GM12891 (cell line): ENCODE measurements at regions not wholly inside any gene's neighbourhood (a gene's known extent, or its start where the extent isn't known, plus 50 kb on each side); places are given as distances from the start of the nearest gene placed in this dataset.

Experiments used
- DNase-seq: peaks from one replicate; pipeline ENCODE4 v3.0.0; 2011; ENCODE audit warnings: low spot score; ENCODE audit not compliant: insufficient read length
- FAIRE-seq: peaks from 2 replicates; lab custom pipeline; 2011; peaks lifted over from hg19 to GRCh38; lab: Jason Lieb, UNC
- PAX5 ChIP-seq: IDR thresholded peaks from 2 replicates; pipeline ENCODE4 v1.6.1; 2011; ENCODE audit warnings: low read length, moderate library complexity, mild to moderate bottlenecking; ENCODE audit not compliant: insufficient read depth, severe bottlenecking
- POLR2A ChIP-seq: IDR thresholded peaks from 2 replicates; pipeline ENCODE4 v1.6.1; 2011; ENCODE audit warnings: low read depth, low read length, control low read depth
- POLR2AphosphoS5 ChIP-seq: IDR thresholded peaks from 2 replicates; pipeline ENCODE4 v1.6.1; 2011; ENCODE audit warnings: low read depth, low read length, control low read depth
- POU2F2 ChIP-seq: IDR thresholded peaks from 2 replicates; pipeline ENCODE4 v1.6.1; 2011; ENCODE audit warnings: low read depth, mild to moderate bottlenecking, control low read depth, low read length, moderate library complexity
- SPI1 ChIP-seq: IDR thresholded peaks from 2 replicates; pipeline ENCODE4 v1.6.1; 2011; ENCODE audit warnings: low read depth, low read length, control low read depth
- TAF1 ChIP-seq: IDR thresholded peaks from 2 replicates; pipeline ENCODE4 v1.6.1; 2011; ENCODE audit warnings: low read depth, low read length, control low read depth

- TF ChIP-seq POLR2AphosphoS5 (no peak), PAX5 (no peak), SPI1 (no peak), POU2F2 (no peak), POLR2A (no peak), TAF1 (no peak)
- DNase-seq (no peak), FAIRE-seq (no peak)
These were observed 202.9 kb downstream of the SPRY2 start for GRCh38 chr13:80137994-80138393.

GRCh38 chr13:80134346-80134745 lies 206.6 kb downstream of the SPRY2 start:
- no peak for TF ChIP-seq POU2F2
- no peak for TF ChIP-seq POLR2AphosphoS5
- no peak for TF ChIP-seq PAX5
- TF ChIP-seq TAF1: no peak
- no peak for TF ChIP-seq SPI1
- no peak for TF ChIP-seq POLR2A
- FAIRE-seq (no peak), DNase-seq (no peak)

- TF ChIP-seq PAX5: no peak
- TF ChIP-seq POLR2A: no peak
- TF ChIP-seq POLR2AphosphoS5: no peak
- TF ChIP-seq TAF1: no peak
- no peak for TF ChIP-seq POU2F2
- no peak for TF ChIP-seq SPI1
- no peak for FAIRE-seq
- DNase-seq: no peak
These were observed 207.2 kb downstream of the SPRY2 start for GRCh38 chr13:80133631-80134261.

- DNase-seq (no peak), FAIRE-seq (no peak)
- TF ChIP-seq PAX5: no peak
- TF ChIP-seq POLR2AphosphoS5: no peak
- TF ChIP-seq POU2F2: no peak
- no peak for TF ChIP-seq TAF1
- TF ChIP-seq SPI1: no peak
- TF ChIP-seq POLR2A: no peak
These were observed 208.0 kb downstream of the SPRY2 start for GRCh38 chr13:80132741-80133601.

- DNase-seq (no peak), FAIRE-seq (no peak)
- TF ChIP-seq PAX5 (no peak), TAF1 (no peak), POLR2A (no peak), SPI1 (no peak), POLR2AphosphoS5 (no peak), POU2F2 (no peak)
These were observed 209.7 kb downstream of the SPRY2 start for GRCh38 chr13:80131204-80131603.

- TF ChIP-seq PAX5 (no peak), POLR2AphosphoS5 (no peak), SPI1 (no peak), TAF1 (no peak)
- FAIRE-seq: no peak
- DNase-seq: no peak
These were observed 214.4 kb downstream of the SPRY2 start for GRCh38 chr13:80126389-80127068.

GRCh38 chr13:80123945-80124344 lies 217.0 kb downstream of the SPRY2 start:
- DNase-seq: no peak
- no peak for FAIRE-seq
- TF ChIP-seq SPI1 (no peak), POLR2AphosphoS5 (no peak), PAX5 (no peak), TAF1 (no peak), POU2F2 (no peak), POLR2A (no peak)

- no peak for TF ChIP-seq TAF1
- TF ChIP-seq POU2F2: no peak
- TF ChIP-seq PAX5: no peak
- no peak for TF ChIP-seq SPI1
- TF ChIP-seq POLR2AphosphoS5: no peak
- TF ChIP-seq POLR2A: no peak
- no peak for DNase-seq
- FAIRE-seq: no peak
These were observed 219.9 kb downstream of the SPRY2 start for GRCh38 chr13:80121038-80121437.

- DNase-seq: no peak
- no peak for TF ChIP-seq SPI1
- no peak for TF ChIP-seq PAX5
- no peak for TF ChIP-seq TAF1
- no peak for TF ChIP-seq POLR2AphosphoS5
- no peak for TF ChIP-seq POLR2A
- TF ChIP-seq POU2F2: no peak
- no peak for FAIRE-seq
These were observed 222.4 kb downstream of the SPRY2 start for GRCh38 chr13:80118506-80118905.
